Loucy (cell line): ENCODE measurements at regions not wholly inside any gene's neighbourhood (a gene's known extent, or its start where the extent isn't known, plus 50 kb on each side); places are given as distances from the start of the nearest gene placed in this dataset.

Experiments
- CTCF ChIP-seq: fragments of 200-600 bp; sonication (generic); conservative IDR thresholded peaks from 2 replicates; pipeline ENCODE4 v1.5.1; 2014; ENCODE audit warnings: mild to moderate bottlenecking, antibody characterized with exemption, low read length
- EZH2phosphoT487 ChIP-seq: fragments of 200-600 bp; IDR thresholded peaks from 2 replicates; pipeline ENCODE4 v1.6.1; 2018; ENCODE audit warnings: antibody characterized with exemption, mild to moderate bottlenecking, moderate library complexity, borderline replicate concordance

GRCh38 chr11:101187748-101188147, 58.1 kb upstream of the PGR start:
- TF ChIP-seq CTCF = no peak
- no peak for TF ChIP-seq EZH2phosphoT487
